ENCODE measurements at regions not wholly inside any gene's neighbourhood (a gene's known extent, or its start where the extent isn't known, plus 50 kb on each side); places are given as distances from the start of the nearest gene placed in this dataset.

DNA sequence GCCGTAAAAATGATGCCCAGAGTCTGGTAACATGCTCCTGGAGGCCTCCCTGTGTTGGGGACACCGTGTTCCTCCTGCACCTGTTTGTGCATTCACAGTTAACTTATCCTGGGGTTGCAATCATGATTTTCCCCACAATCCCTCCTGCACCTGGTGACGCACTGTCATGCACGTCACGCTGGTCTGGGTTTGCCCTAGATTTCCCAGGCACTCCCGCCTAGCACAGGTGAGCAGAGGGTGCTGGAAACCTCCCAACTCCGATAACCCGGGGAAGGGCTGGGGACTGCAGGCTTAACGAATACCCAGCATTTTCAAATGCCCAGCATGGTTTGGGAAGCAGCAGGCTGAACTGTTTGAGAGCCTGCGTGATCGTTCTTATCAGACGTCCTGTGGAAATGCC lies 427.1 kb downstream of the TCERG1L start:
- Histone ChIP-seq H3K4me1 (ENCODE audit: insufficient read depth, low read length, severe bottlenecking) (no peaks in the 10 kb centered on the region), H3K9me2 (ENCODE audit: low read depth, low read length) (no peaks in the 10 kb centered on the region), H3K79me2 (ENCODE audit: insufficient read depth, low read length) (no peaks in the 10 kb centered on the region), H3K36me3 (ENCODE audit: insufficient read depth, low read length) (no peaks in the 10 kb centered on the region), H3K9ac (ENCODE audit: low read length) (no peak overlapping the region), H3K27me3 (ENCODE audit: insufficient read depth, low read length) (no peaks in the 10 kb centered on the region), H2AFZ (ENCODE audit: low read length) (no peak overlapping the region), H3F3A (ENCODE audit: insufficient read depth, low read length) (no peaks in the 10 kb centered on the region), H3K27ac (ENCODE audit: low read depth, low read length, poor library complexity, severe bottlenecking) (no peak overlapping the region), H3K9me3 (ENCODE audit: low read length) (no peaks in the 10 kb centered on the region), H3K4me2 (ENCODE audit: low read length) (no peak overlapping the region), H4K20me1 (ENCODE audit: insufficient read depth, low read length) (no peaks in the 10 kb centered on the region), H3K4me3 (ENCODE audit: low read depth, low read length, poor library complexity, severe bottlenecking) (no peak overlapping the region)
- TF ChIP-seq, protein P1, sequence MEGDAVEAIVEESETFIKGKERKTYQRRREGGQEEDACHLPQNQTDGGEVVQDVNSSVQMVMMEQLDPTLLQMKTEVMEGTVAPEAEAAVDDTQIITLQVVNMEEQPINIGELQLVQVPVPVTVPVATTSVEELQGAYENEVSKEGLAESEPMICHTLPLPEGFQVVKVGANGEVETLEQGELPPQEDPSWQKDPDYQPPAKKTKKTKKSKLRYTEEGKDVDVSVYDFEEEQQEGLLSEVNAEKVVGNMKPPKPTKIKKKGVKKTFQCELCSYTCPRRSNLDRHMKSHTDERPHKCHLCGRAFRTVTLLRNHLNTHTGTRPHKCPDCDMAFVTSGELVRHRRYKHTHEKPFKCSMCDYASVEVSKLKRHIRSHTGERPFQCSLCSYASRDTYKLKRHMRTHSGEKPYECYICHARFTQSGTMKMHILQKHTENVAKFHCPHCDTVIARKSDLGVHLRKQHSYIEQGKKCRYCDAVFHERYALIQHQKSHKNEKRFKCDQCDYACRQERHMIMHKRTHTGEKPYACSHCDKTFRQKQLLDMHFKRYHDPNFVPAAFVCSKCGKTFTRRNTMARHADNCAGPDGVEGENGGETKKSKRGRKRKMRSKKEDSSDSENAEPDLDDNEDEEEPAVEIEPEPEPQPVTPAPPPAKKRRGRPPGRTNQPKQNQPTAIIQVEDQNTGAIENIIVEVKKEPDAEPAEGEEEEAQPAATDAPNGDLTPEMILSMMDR (IDR thresholded peaks at IDR 0.05; ENCODE audit: low read length), result no peak

DNA sequence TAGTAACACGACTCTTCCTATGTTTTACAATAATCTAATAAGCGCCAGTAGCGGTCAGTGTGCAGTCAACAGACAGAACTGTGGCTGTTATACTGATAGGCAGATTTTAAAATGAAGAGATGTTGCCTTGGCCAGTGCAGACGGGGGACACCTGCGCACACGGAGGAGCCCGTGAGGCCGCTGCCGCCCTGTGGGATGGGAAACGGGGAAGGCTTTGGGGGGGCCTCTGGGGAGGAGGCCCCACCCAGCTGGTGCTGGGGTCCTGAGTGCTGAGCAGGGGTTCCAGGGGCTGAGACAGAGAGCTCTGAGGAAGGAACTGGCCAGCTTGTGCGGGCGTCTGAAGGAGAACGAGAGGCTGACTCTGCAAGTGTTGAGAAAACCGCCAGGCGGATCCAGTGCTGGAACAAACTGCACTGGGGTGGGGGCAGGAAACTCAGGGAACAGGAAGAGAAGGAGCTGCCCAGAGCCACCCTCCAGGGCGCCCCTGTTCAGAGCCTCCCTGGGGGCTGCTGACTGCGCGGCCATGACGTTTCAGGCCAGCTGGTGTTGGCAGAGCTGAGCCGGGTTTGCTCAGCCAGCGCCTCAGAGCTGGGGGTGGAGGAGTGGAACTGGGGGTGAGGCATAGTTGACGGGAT lies 426.4 kb downstream of the TCERG1L start:
- Histone ChIP-seq H3K4me3 (ENCODE audit: low read depth, low read length, poor library complexity, severe bottlenecking) (no peak overlapping the region), H3K27ac (ENCODE audit: low read depth, low read length, poor library complexity, severe bottlenecking) (no peak overlapping the region)

DNA sequence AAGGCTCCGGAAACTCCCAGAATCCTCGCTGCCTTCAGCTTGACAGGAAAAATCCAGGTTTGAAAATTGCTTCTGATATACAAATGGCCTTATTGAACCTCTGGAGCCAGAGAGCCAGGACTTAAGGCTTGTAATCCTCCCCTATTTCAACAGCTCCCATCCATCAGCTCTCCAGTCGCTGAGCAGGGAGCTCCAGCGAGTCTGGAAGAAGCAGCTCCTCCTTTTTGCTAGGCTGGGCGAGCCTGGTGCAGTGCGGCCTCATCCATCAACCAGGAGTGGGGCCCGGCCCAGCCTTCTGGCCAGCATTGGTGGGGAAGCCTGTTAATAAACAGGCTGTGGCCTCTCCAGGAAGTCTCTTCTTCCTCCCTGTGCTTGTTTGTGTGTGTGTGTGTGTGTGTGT lies 424.4 kb downstream of the TCERG1L start:
- Histone ChIP-seq H3K27me3 (ENCODE audit: insufficient read depth, low read length) (no peaks in the 10 kb centered on the region), H4K20me1 (ENCODE audit: insufficient read depth, low read length) (no peaks in the 10 kb centered on the region), H3K36me3 (ENCODE audit: insufficient read depth, low read length) (no peaks in the 10 kb centered on the region), H3K4me2 (ENCODE audit: low read length) (no peak overlapping the region), H3K9ac (ENCODE audit: low read length) (no peak overlapping the region), H3K4me1 (ENCODE audit: insufficient read depth, low read length, severe bottlenecking) (no peaks in the 10 kb centered on the region), H3K79me2 (ENCODE audit: insufficient read depth, low read length) (no peaks in the 10 kb centered on the region), H3K9me3 (ENCODE audit: low read length) (no peaks in the 10 kb centered on the region), H3K27ac (ENCODE audit: low read depth, low read length, poor library complexity, severe bottlenecking) (no peak overlapping the region), H3F3A (ENCODE audit: insufficient read depth, low read length) (no peaks in the 10 kb centered on the region), H2AFZ (ENCODE audit: low read length) (no peak overlapping the region), H3K4me3 (ENCODE audit: low read depth, low read length, poor library complexity, severe bottlenecking) (no peak overlapping the region), H3K9me2 (ENCODE audit: low read depth, low read length) (no peaks in the 10 kb centered on the region)
- TF ChIP-seq, protein P1 (IDR thresholded peaks at IDR 0.05; ENCODE audit: low read length), result no peak
- TF ChIP-seq EZH2 (IDR thresholded peaks at IDR 0.05; ENCODE audit: borderline replicate concordance, low read length), result no peak

More for the DNA sequence above, 426.4 kb downstream of the TCERG1L start:
- H3K27me3 ChIP-seq (ENCODE audit: insufficient read depth, low read length), result no peaks in the 10 kb centered on the region
- no peaks in the 10 kb centered on the region for H3K36me3 ChIP-seq (ENCODE audit: insufficient read depth, low read length)
- H3K4me2 ChIP-seq (ENCODE audit: low read length), result no peak overlapping the region
- no peaks in the 10 kb centered on the region for H3K79me2 ChIP-seq (ENCODE audit: insufficient read depth, low read length)
- no peaks in the 10 kb centered on the region for H3K9me2 ChIP-seq (ENCODE audit: low read depth, low read length)
- no peaks in the 10 kb centered on the region for H3F3A ChIP-seq (ENCODE audit: insufficient read depth, low read length)
- no peaks in the 10 kb centered on the region for H4K20me1 ChIP-seq (ENCODE audit: insufficient read depth, low read length)
- H2AFZ ChIP-seq (ENCODE audit: low read length), result no peak overlapping the region
- H3K4me1 ChIP-seq (ENCODE audit: insufficient read depth, low read length, severe bottlenecking), result no peaks in the 10 kb centered on the region
- TF ChIP-seq EZH2 (IDR thresholded peaks at IDR 0.05; ENCODE audit: borderline replicate concordance, low read length), result no peak
- TF ChIP-seq, protein P1 (IDR thresholded peaks at IDR 0.05; ENCODE audit: low read length), result no peak
- no peak overlapping the region for H3K9ac ChIP-seq (ENCODE audit: low read length)
- H3K9me3 ChIP-seq (ENCODE audit: low read length), result no peaks in the 10 kb centered on the region
